WTC11 (cell line): ENCODE measurements at regions not wholly inside any gene's neighbourhood (a gene's known extent, or its start where the extent isn't known, plus 50 kb on each side); places are given as distances from the start of the nearest gene placed in this dataset.

Experiments used
- ATAC-seq: fragments of 200-7000 bp; cut with Tn5 transposase; 2 replicates; pipeline ENCODE4 v1.10.0; 2021; ENCODE audit warnings: mild to moderate bottlenecking, moderate library complexity
- CTCF ChIA-PET: fragments of 300-600 bp; sonication (Branson Sonifier 250); formaldehyde crosslinking; loops from one replicate; lab custom pipeline; 2021; ENCODE audit warnings: antibody characterized with exemption; lab: Charles Lee
- POLR2A ChIA-PET: fragments of 350-600 bp; sonication (Branson Sonifier 250); formaldehyde crosslinking; loops from one replicate; lab custom pipeline; 2021; ENCODE audit warnings: antibody characterized with exemption; lab: Charles Lee
- DNase-seq: peaks from one replicate; pipeline ENCODE4 v3.0.0; 2021; ENCODE audit warnings: low spot score
- H3K27ac Mint-ChIP-seq: 2 replicates; pipeline ENCODE4 v1.8.0; 2021; ENCODE audit warnings: mixed read lengths
- H3K27me3 Mint-ChIP-seq: 2 replicates; pipeline ENCODE4 v1.8.0; 2021; ENCODE audit warnings: low read depth, mild to moderate bottlenecking, moderate library complexity, mixed read lengths
- H3K36me3 Mint-ChIP-seq: 2 replicates; pipeline ENCODE4 v1.8.0; 2021; ENCODE audit warnings: mixed read lengths
- H3K4me1 Mint-ChIP-seq: 2 replicates; pipeline ENCODE4 v1.8.0; 2022; ENCODE audit warnings: mixed read lengths
- H3K4me3 Mint-ChIP-seq: 2 replicates; pipeline ENCODE4 v1.8.0; 2021; ENCODE audit warnings: mild to moderate bottlenecking, moderate library complexity, mixed read lengths
- H3K9me3 Mint-ChIP-seq: 2 replicates; pipeline ENCODE4 v1.8.0; 2021; ENCODE audit warnings: mixed read lengths
- ARID4B ChIP-seq: sonication (generic); formaldehyde crosslinking; IDR thresholded peaks from 2 replicates; pipeline ENCODE4 v1.8.0; 2023; ENCODE audit warnings: missing genetic modification reagents, mild to moderate bottlenecking, borderline replicate concordance
- ATF2 ChIP-seq: sonication (generic); formaldehyde crosslinking; IDR thresholded peaks from 2 replicates; pipeline ENCODE4 v1.8.1; 2022; ENCODE audit warnings: low read depth, missing genetic modification reagents, borderline replicate concordance
- ATF3 ChIP-seq: sonication (generic); formaldehyde crosslinking; conservative IDR thresholded peaks from 2 replicates; pipeline ENCODE4 v1.8.1; 2022; ENCODE audit warnings: mild to moderate bottlenecking, missing genetic modification reagents
- ATF6 ChIP-seq: sonication (generic); formaldehyde crosslinking; IDR thresholded peaks from 2 replicates; pipeline ENCODE4 v1.8.1; 2023; ENCODE audit warnings: mild to moderate bottlenecking, missing genetic modification reagents
- CDX4 ChIP-seq: fragments of 250-450 bp; sonication (Bioruptor Pico); IDR thresholded peaks from 2 replicates; pipeline ENCODE4 v1.9.0; 2021; ENCODE audit warnings: moderate library complexity, mild to moderate bottlenecking, inconsistent platforms, borderline replicate concordance
- ESRRA ChIP-seq: sonication (generic); formaldehyde crosslinking; IDR thresholded peaks from 2 replicates; pipeline ENCODE4 v1.8.1; 2022; ENCODE audit warnings: mild to moderate bottlenecking, missing genetic modification reagents, borderline replicate concordance
- HMGA2 ChIP-seq: fragments of 250-450 bp; sonication (Bioruptor Pico); IDR thresholded peaks from 2 replicates; pipeline ENCODE4 v1.4.0; 2021; ENCODE audit warnings: mild to moderate bottlenecking, moderate library complexity
- HMGXB4 ChIP-seq: sonication (generic); formaldehyde crosslinking; IDR thresholded peaks from 2 replicates; pipeline ENCODE4 v1.8.1; 2023; ENCODE audit warnings: mild to moderate bottlenecking, moderate library complexity, missing genetic modification reagents
- IRF2 ChIP-seq: sonication (generic); formaldehyde crosslinking; IDR thresholded peaks from 2 replicates; pipeline ENCODE4 v1.8.0; 2022; ENCODE audit warnings: low read depth, missing genetic modification reagents, borderline replicate concordance
- JUN ChIP-seq: sonication (generic); formaldehyde crosslinking; IDR thresholded peaks from 2 replicates; pipeline ENCODE4 v1.8.0; 2023; ENCODE audit warnings: mild to moderate bottlenecking, missing genetic modification reagents
- PRRX2 ChIP-seq: fragments of 250-450 bp; sonication (Bioruptor Pico); IDR thresholded peaks from 2 replicates; pipeline ENCODE4 v1.8.0; 2021; ENCODE audit warnings: mild to moderate bottlenecking
- SMAD4 ChIP-seq: sonication (generic); formaldehyde crosslinking; IDR thresholded peaks from 2 replicates; pipeline ENCODE4 v1.8.0; 2022; ENCODE audit warnings: mild to moderate bottlenecking, missing genetic modification reagents
- SOX15 ChIP-seq: fragments of 250-450 bp; sonication (Bioruptor Pico); IDR thresholded peaks from 2 replicates; pipeline ENCODE4 v1.9.0; 2021; ENCODE audit warnings: mild to moderate bottlenecking
- TCF7 ChIP-seq: sonication (generic); formaldehyde crosslinking; IDR thresholded peaks from 2 replicates; pipeline ENCODE4 v1.8.0; 2022; ENCODE audit warnings: mild to moderate bottlenecking, low read depth, missing genetic modification reagents, moderate library complexity
- TEAD1 ChIP-seq: sonication (generic); formaldehyde crosslinking; IDR thresholded peaks from 2 replicates; pipeline ENCODE4 v1.8.0; 2022; ENCODE audit warnings: mild to moderate bottlenecking, missing genetic modification reagents
- USF2 ChIP-seq: sonication (generic); formaldehyde crosslinking; IDR thresholded peaks from 2 replicates; pipeline ENCODE4 v1.8.1; 2023; ENCODE audit warnings: mild to moderate bottlenecking, missing genetic modification reagents, moderate library complexity
- ZNF219 ChIP-seq: sonication (generic); formaldehyde crosslinking; IDR thresholded peaks from 2 replicates; pipeline ENCODE4 v1.8.0; 2023; ENCODE audit warnings: missing genetic modification reagents, mild to moderate bottlenecking, borderline replicate concordance
- ZNF317 ChIP-seq: sonication (generic); formaldehyde crosslinking; IDR thresholded peaks from 2 replicates; pipeline ENCODE4 v1.8.1; 2023; ENCODE audit warnings: low read depth, mild to moderate bottlenecking, moderate library complexity, missing genetic modification reagents, borderline replicate concordance
- ZNF416 ChIP-seq: fragments of 250-450 bp; sonication (Bioruptor Pico); IDR thresholded peaks from 2 replicates; pipeline ENCODE4 v1.9.0; 2021; ENCODE audit warnings: mild to moderate bottlenecking, inconsistent platforms
- TF ChIP-seq, protein P1 (sequence below): sonication (generic); formaldehyde crosslinking; IDR thresholded peaks from 2 replicates; pipeline ENCODE4 v1.8.1; 2023; ENCODE audit warnings: mild to moderate bottlenecking, missing genetic modification reagents
- TF ChIP-seq, protein P2 (sequence below): sonication (generic); formaldehyde crosslinking; IDR thresholded peaks from 2 replicates; pipeline ENCODE4 v1.8.0; 2022; ENCODE audit warnings: mild to moderate bottlenecking, missing genetic modification reagents

DNA sequence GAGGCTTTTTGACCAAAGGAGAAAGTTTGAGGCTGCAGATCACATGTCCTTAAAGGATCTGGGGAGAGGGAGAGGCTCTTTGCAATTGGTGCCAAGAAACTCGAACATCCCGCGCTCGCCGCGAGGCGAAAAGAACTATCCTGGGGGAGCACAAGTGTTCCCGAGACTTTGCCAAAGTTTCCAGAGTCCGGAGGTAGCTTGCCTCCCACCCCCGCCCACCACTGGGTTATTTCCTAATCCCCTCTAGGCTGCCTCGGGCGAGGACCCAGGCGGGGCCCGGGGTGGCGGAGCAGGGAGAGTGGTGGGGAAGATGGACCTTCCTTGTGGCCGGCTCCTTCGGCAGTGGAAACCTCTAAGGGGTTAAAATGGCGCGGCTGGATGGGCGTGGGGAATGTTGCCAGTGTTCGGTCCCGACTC is 114.5 kb downstream of the KCNRG start (continued):
- TF ChIP-seq ATF2 (CRISPR knock-in tag) (no peak), ATF6 (no peak), ZNF416 (no peak), SMAD4 (CRISPR knock-in tag) (no peak), ATF3 (CRISPR knock-in tag) (no peak), ZNF219 (CRISPR knock-in tag) (no peak)
- TF ChIP-seq, protein P1, sequence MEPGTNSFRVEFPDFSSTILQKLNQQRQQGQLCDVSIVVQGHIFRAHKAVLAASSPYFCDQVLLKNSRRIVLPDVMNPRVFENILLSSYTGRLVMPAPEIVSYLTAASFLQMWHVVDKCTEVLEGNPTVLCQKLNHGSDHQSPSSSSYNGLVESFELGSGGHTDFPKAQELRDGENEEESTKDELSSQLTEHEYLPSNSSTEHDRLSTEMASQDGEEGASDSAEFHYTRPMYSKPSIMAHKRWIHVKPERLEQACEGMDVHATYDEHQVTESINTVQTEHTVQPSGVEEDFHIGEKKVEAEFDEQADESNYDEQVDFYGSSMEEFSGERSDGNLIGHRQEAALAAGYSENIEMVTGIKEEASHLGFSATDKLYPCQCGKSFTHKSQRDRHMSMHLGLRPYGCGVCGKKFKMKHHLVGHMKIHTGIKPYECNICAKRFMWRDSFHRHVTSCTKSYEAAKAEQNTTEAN (CRISPR knock-in tag) = no peak

DNA sequence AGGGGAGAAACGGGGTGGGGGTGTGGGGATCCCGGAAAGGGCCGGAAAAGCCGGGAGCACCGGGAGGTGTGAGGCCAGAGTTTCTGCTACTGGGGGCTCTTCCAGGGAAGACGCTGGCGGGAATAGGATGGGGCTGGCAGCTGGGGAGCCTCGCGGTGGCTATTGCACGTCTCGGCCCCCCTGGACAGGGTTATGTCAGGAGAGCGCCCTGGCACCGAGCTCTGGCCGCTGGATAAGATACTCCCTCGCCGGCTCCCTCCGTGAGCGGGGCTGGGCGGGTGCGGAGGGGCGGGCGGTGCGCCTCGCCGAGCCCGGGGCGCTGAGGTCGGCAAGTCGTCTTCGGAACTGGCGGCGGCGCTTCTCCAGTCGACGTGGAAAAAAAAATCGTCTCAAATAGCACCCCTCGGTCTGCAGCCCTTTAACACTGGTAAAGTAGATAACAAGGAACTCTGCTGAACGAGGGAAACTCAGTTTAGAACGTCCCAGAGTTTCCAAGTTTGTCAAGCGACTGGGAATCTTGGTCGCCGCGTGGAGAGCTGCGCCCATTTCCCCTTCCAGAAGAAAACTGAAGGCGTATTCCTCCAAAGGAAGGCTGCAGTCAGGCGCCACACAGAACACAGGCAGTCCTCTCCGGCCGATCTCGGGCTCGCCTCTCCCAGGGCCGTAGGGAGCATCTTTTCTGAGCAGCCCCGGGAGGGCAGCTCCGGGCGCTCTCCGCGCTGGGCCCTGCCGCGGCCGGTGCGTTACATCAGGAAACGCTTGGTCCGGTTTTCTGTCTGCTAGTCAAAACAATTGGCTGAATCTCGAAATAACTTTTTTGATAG is 115.1 kb downstream of the KCNRG start:
- CTCF ChIA-PET = interaction anchor here (0.6 to 1.6 kb wide), 7 partner anchors 109 to 782 kb away, joined by 3 to 7 read pairs (median 4); partner anchors contain the start of gene TRIM13
- POLR2A ChIA-PET = interaction anchor here (0.6 to 1.6 kb wide), 4 partner anchors 39 to 337 kb away, joined by 3 to 8 read pairs (median 3); no protein-coding TSS in a partner anchor
- H3K4me1 Mint-ChIP-seq = peaks cover 71% of the 10 kb centered on the region
- TF ChIP-seq, protein P2, sequence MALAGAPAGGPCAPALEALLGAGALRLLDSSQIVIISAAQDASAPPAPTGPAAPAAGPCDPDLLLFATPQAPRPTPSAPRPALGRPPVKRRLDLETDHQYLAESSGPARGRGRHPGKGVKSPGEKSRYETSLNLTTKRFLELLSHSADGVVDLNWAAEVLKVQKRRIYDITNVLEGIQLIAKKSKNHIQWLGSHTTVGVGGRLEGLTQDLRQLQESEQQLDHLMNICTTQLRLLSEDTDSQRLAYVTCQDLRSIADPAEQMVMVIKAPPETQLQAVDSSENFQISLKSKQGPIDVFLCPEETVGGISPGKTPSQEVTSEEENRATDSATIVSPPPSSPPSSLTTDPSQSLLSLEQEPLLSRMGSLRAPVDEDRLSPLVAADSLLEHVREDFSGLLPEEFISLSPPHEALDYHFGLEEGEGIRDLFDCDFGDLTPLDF = no peak
- TF ChIP-seq JUN (CRISPR knock-in tag) = no peak
- TF ChIP-seq HMGA2 = no peak
- TF ChIP-seq ARID4B (CRISPR knock-in tag) = no peak
- TF ChIP-seq ZNF317 (CRISPR knock-in tag) = no peak
- TF ChIP-seq ESRRA (CRISPR knock-in tag) = no peak
- no peak for TF ChIP-seq PRRX2 (CRISPR knock-in tag)
- no peak for TF ChIP-seq CDX4 (CRISPR knock-in tag)
- TF ChIP-seq TEAD1 = no peak
- no peak for TF ChIP-seq IRF2
- TF ChIP-seq SOX15 = no peak
- TF ChIP-seq USF2 (CRISPR knock-in tag) = no peak
- TF ChIP-seq TCF7 (CRISPR knock-in tag) = no peak
- TF ChIP-seq HMGXB4 (CRISPR knock-in tag) = no peak

More for the DNA sequence above, 115.1 kb downstream of the KCNRG start:
- Mint-ChIP-seq H3K9me3 (no peaks in the 10 kb centered on the region), H3K27ac (no peak overlapping the region), H3K36me3 (no peaks in the 10 kb centered on the region), H3K4me3 (peak overlapping the region; percentile 75), H3K27me3 (peaks cover 96% of the 10 kb centered on the region)
- peak; percentile 2 for ATAC-seq
- DNase-seq = peak; percentile 47
